Left ventricle myocardium inferior (tissue), 1 donor: ENCODE measurements at regions not wholly inside any gene's neighbourhood (a gene's known extent, or its start where the extent isn't known, plus 50 kb on each side); places are given as distances from the start of the nearest gene placed in this dataset.

Experiments used
- DNase-seq: peaks from one replicate; pipeline ENCODE4 v3.0.0-alpha.2; 2020
- H3K27ac ChIP-seq: fragments of 200-600 bp; replicated peaks from 2 replicates; pipeline ENCODE4 v1.8.0; 2021
- H3K27me3 ChIP-seq: fragments of 200-600 bp; 2 replicates; pipeline ENCODE4 v1.8.0; 2021; ENCODE audit warnings: low read depth
- H3K36me3 ChIP-seq: fragments of 200-600 bp; 2 replicates; pipeline ENCODE4 v1.8.0; 2021
- H3K4me1 ChIP-seq: fragments of 200-600 bp; 2 replicates; pipeline ENCODE4 v1.8.0; 2021
- H3K4me3 ChIP-seq: fragments of 200-600 bp; 2 replicates; pipeline ENCODE4 v1.8.0; 2021; ENCODE audit warnings: mild to moderate bottlenecking, moderate library complexity
- H3K9me3 ChIP-seq: fragments of 200-600 bp; replicated peaks from 2 replicates; pipeline ENCODE4 v1.8.0; 2021
- intact Hi-C: fragments of 100-400 bp; cut with micrococcal nuclease; formaldehyde crosslinking; loops from one replicate; pipeline ENCODE4 v1.11.0; 2022
- TF ChIP-seq, protein P1 (sequence below): fragments of 200-600 bp; IDR thresholded peaks from 2 replicates; pipeline ENCODE4 v1.8.0; 2021; ENCODE audit warnings: antibody characterized with exemption, mild to moderate bottlenecking, borderline replicate concordance
- donor health status: DM: no; HTN: yes; CAD: no; lungs with severe emphysema.

DNA sequence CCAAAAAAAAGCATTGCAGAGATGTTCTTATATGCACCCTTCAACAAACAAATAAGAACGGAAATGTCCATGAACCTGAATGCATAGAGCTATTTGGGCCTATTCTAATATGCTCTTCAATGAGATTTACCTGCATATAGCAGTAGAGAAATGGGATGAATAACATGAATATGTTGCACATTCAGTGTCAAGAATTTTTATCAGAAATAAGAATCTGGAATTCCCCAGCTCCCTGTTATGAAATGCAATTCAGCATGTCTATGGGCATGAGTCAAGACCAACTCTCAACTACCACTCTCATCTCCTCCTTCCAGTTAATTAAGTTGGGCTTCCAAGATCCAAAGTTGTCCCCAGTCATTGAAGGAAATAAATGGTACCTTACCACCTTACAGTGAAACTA, 133.7 kb upstream of the ALCAM start:
- no peaks in the 10 kb centered on the region for H3K4me1 ChIP-seq
- H3K9me3 ChIP-seq: peaks cover 15% of the 10 kb centered on the region
- H3K4me3 ChIP-seq: no peak overlapping the region
- intact Hi-C loops: no loop called here
- DNase-seq: no peak
- H3K27me3 ChIP-seq: peaks cover 6% of the 10 kb centered on the region
- TF ChIP-seq, protein P1, sequence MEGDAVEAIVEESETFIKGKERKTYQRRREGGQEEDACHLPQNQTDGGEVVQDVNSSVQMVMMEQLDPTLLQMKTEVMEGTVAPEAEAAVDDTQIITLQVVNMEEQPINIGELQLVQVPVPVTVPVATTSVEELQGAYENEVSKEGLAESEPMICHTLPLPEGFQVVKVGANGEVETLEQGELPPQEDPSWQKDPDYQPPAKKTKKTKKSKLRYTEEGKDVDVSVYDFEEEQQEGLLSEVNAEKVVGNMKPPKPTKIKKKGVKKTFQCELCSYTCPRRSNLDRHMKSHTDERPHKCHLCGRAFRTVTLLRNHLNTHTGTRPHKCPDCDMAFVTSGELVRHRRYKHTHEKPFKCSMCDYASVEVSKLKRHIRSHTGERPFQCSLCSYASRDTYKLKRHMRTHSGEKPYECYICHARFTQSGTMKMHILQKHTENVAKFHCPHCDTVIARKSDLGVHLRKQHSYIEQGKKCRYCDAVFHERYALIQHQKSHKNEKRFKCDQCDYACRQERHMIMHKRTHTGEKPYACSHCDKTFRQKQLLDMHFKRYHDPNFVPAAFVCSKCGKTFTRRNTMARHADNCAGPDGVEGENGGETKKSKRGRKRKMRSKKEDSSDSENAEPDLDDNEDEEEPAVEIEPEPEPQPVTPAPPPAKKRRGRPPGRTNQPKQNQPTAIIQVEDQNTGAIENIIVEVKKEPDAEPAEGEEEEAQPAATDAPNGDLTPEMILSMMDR: no peak
- H3K27ac ChIP-seq: no peak overlapping the region
- H3K36me3 ChIP-seq: no peaks in the 10 kb centered on the region

DNA sequence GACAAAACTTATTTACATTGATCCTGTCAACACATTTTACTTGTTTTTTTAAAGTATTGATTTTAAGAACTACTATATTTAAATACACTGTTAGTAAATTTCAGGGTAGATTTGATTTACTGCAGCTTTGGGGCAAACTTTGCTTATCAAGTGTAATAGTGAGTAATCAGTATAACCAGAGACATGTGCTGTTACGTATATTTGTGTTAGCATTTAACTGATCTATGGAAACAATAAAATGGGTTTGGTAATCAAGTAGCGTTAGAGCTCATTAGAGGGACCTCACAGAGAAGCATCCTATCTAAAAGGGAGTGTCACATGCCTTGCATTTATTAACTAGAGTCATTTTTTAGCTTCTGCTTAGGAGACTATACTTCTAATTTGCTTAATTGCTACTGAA, 131.5 kb upstream of the ALCAM start:
- TF ChIP-seq, protein P1: no peak
- Histone ChIP-seq H3K4me3 (no peak overlapping the region), H3K27me3 (peaks cover 6% of the 10 kb centered on the region), H3K4me1 (no peaks in the 10 kb centered on the region), H3K36me3 (no peaks in the 10 kb centered on the region), H3K27ac (no peak overlapping the region), H3K9me3 (no peaks in the 10 kb centered on the region)
- intact Hi-C loops: no loop called here
- no peak for DNase-seq

- Histone ChIP-seq H3K27ac (no peak overlapping the region), H3K4me3 (no peak overlapping the region), H3K4me1 (no peaks in the 10 kb centered on the region), H3K27me3 (peaks cover 6% of the 10 kb centered on the region), H3K9me3 (no peaks in the 10 kb centered on the region), H3K36me3 (no peaks in the 10 kb centered on the region)
- intact Hi-C loops: no loop called here
- TF ChIP-seq, protein P1: no peak
- no peak for DNase-seq
Observed at GRCh38 chr3:105235785-105236184, 130.9 kb upstream of the ALCAM start.

DNA sequence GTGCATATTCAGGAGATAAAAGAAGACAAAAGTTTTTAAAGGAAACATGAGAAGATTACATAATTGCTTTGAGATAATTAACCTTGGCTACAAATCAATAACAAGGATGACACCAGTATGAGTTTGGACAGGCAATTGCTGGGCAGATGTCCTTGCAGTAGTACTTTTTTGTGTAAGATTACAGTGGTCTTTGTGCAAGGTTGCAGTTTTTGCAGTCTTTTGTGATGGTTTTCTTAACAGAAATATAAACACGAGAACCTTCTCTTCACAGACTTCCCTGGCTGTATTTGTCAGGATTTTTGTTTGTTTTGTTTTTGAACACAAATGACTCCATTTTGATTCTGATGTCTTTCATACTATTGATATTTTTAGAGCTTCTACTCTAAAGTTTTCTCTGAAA, 128.3 kb upstream of the ALCAM start:
- DNase-seq: no peak
- no peak overlapping the region for H3K4me3 ChIP-seq
- H3K27me3 ChIP-seq: peaks cover 6% of the 10 kb centered on the region
- H3K4me1 ChIP-seq: no peaks in the 10 kb centered on the region
- H3K36me3 ChIP-seq: no peaks in the 10 kb centered on the region
- H3K9me3 ChIP-seq: no peaks in the 10 kb centered on the region
- intact Hi-C loops: no loop called here
- H3K27ac ChIP-seq: no peak overlapping the region
- TF ChIP-seq, protein P1: no peak

DNA sequence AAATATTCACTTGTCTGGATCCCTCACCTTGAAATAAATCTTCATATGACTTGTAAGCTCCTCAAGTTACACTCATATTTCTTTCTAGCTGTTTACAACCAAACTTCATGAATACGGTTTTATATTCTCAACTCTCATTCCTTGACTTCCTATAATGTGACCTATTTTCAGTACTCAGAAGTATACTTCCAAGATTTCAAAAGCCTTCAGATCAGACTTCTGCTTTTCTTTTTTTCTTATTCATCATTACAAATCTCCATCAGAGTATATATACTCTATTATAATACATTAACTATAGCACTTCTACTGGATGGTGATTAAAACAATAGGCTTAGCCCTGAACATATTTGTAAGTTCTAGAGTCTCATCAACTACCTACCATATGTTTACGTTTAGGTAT, 123.6 kb upstream of the ALCAM start:
- H3K27ac ChIP-seq: no peak overlapping the region

More for the DNA sequence above, 123.6 kb upstream of the ALCAM start:
- no peaks in the 10 kb centered on the region for H3K27me3 ChIP-seq
- no peaks in the 10 kb centered on the region for H3K36me3 ChIP-seq
- TF ChIP-seq, protein P1: no peak
- DNase-seq: no peak
- no peak overlapping the region for H3K4me3 ChIP-seq
- intact Hi-C loops: no loop called here
- no peaks in the 10 kb centered on the region for H3K4me1 ChIP-seq
- H3K9me3 ChIP-seq: no peaks in the 10 kb centered on the region
